ENCODE measurements at regions not wholly inside any gene's neighbourhood (a gene's known extent, or its start where the extent isn't known, plus 50 kb on each side); places are given as distances from the start of the nearest gene placed in this dataset.

- Mint-ChIP-seq H3K27ac (no peak overlapping the region), H3K4me1 (no peaks in the 10 kb centered on the region; the same call in 2 of the 3 replicates), H3K36me3 (ENCODE audit: low read depth) (peaks cover 2% of the 10 kb centered on the region; the same call in 1 of the 3 replicates), H3K9me3 (peaks cover 5% of the 10 kb centered on the region; the same call in 1 of the 3 replicates), H3K27me3 (ENCODE audit: insufficient read depth, low read depth, poor library complexity) (peaks cover 6% of the 10 kb centered on the region), H3K4me3 (no peak overlapping the region)
- Histone ChIP-seq H3K36me3 (ENCODE audit: insufficient read depth) (no peaks in the 10 kb centered on the region), H2AFZ (no peak overlapping the region), H3F3A (replicated peaks; ENCODE audit: low read depth) (no peaks in the 10 kb centered on the region), H3K27ac (ENCODE audit: low read depth) (no peak overlapping the region), H3K27me3 (ENCODE audit: insufficient read depth) (no peaks in the 10 kb centered on the region), H3K4me1 (ENCODE audit: insufficient read depth) (no peaks in the 10 kb centered on the region), H4K20me1 (replicated peaks; ENCODE audit: insufficient read depth) (no peaks in the 10 kb centered on the region), H3K79me2 (replicated peaks; ENCODE audit: insufficient read depth) (no peaks in the 10 kb centered on the region), H3K4me3 (no peak overlapping the region), H3K9me2 (ENCODE audit: insufficient read depth) (peaks cover 10% of the 10 kb centered on the region; the same call in 1 of the 2 replicates), H3K4me2 (no peak overlapping the region)
- TF ChIP-seq ZNF331 (CRISPR knock-in tag; IDR thresholded peaks at IDR 0.05; ENCODE audit: low read depth) = no peak
- TF ChIP-seq ZNF462 (CRISPR knock-in tag; IDR thresholded peaks at IDR 0.05) = no peak
- no peak for TF ChIP-seq STAT1 (IDR thresholded peaks at IDR 0.05; ENCODE audit: unreplicated experiment)
- no peak for TF ChIP-seq EZH2 (IDR thresholded peaks at IDR 0.05; ENCODE audit: low read depth, unreplicated experiment)
- TF ChIP-seq CREB1 (CRISPR knock-in tag; IDR thresholded peaks at IDR 0.05; ENCODE audit: low read depth) = no peak
- no peak for TF ChIP-seq NANOG (IDR thresholded peaks at IDR 0.05; ENCODE audit: borderline replicate concordance)
- TF ChIP-seq POLR2AphosphoS5 (IDR thresholded peaks at IDR 0.05; ENCODE audit: low read depth) = no peak
- TF ChIP-seq CTCF (conservative IDR thresholded peaks at IDR 0.05; ENCODE audit: low read depth in 2 of 2) = no peak
- TF ChIP-seq ETS1 (IDR thresholded peaks at IDR 0.05) = no peak
- no peak for TF ChIP-seq ZNF114 (CRISPR knock-in tag; IDR thresholded peaks at IDR 0.05)
- no peak for TF ChIP-seq EZH2phosphoT487 (IDR thresholded peaks at IDR 0.05; ENCODE audit: unreplicated experiment)
- no peak for TF ChIP-seq JUNB (IDR thresholded peaks at IDR 0.05; ENCODE audit: unreplicated experiment)
- ATAC-seq = no peak
- no peak for DNase-seq (ENCODE audit: low spot score)
Measured at GRCh38 chr6:165746331-165746730, 83.3 kb upstream of the PDE10A start.

Measured in GM23338 (cell line).